ENCODE measurements at regions not wholly inside any gene's neighbourhood (a gene's known extent, or its start where the extent isn't known, plus 50 kb on each side); places are given as distances from the start of the nearest gene placed in this dataset.
"Not testable (repeated sequence)": the region's sequence is repeated elsewhere in the genome, so short reads cannot be mapped to it uniquely, and the experiment has no call there.

DNA sequence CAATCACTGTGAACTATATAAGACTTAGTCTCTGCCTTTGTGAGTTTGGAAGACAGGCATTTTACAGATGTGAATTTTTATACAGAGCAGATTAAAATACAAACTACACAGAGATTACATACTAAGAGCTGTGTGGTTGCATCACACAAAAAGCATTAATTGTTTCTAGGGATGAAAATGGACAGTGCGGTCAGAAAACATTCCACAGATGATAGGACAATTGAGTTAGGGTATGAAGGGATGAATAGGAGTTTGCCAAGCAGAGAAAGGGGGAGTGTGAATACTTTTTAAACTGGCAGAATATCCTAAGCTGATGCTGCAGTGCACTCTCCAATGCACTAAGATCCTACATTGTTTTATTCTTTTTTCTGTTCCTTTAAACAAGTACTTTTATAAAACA is 345.8 kb downstream of the VRK1 start:
- TF ChIP-seq ZNF792 (tag by site-specific recombination; IDR thresholded peaks at IDR 0.05): no peak
- no peak for TF ChIP-seq ZNF350 (tag by site-specific recombination; IDR thresholded peaks at IDR 0.05)
- no peak for TF ChIP-seq ZBTB48 (tag by site-specific recombination; IDR thresholded peaks at IDR 0.05)
- TF ChIP-seq ZFP3 (tag by site-specific recombination; IDR thresholded peaks at IDR 0.05; ENCODE audit: low read depth): peak; percentile 68
- Histone ChIP-seq H3K27ac (ENCODE audit: extremely low read depth, low read depth, low read length) (no peak overlapping the region), H3K36me3 (ENCODE audit: control insufficient read depth in 2 of 2, insufficient read depth in 1 of 2, low read length in 2 of 2) (no peaks in the 10 kb centered on the region), H3K4me1 (ENCODE audit: control insufficient read depth, insufficient read depth, low read length) (no peaks in the 10 kb centered on the region), H3K9me3 (ENCODE audit: control insufficient read depth, insufficient read depth, low read depth, low read length) (no peaks in the 10 kb centered on the region), H3K4me3 (ENCODE audit: low read depth, low read length) (no peak overlapping the region)
- ChIA-PET POLR2A (no interaction called here), CTCF (no interaction called here)

DNA sequence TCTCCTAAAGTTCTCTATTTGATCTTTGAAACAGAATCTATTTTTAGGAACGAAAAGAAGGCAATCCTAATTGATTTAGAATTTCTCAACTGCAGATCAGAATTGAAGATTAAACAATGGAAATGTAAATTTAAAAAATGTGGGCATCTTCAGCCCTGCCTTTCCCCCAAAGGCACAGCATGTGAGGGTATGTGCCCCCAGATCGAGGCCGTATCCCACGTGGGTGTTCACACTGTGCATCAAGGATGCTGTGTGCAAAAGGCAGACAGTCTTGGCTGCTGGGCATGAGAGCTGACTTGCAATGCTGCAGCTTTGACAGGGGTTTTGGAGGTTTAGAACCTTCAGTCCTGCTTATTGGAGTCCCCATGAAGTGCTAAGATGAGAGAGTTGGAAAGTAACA is 346.3 kb downstream of the VRK1 start:
- TF ChIP-seq, protein P1, sequence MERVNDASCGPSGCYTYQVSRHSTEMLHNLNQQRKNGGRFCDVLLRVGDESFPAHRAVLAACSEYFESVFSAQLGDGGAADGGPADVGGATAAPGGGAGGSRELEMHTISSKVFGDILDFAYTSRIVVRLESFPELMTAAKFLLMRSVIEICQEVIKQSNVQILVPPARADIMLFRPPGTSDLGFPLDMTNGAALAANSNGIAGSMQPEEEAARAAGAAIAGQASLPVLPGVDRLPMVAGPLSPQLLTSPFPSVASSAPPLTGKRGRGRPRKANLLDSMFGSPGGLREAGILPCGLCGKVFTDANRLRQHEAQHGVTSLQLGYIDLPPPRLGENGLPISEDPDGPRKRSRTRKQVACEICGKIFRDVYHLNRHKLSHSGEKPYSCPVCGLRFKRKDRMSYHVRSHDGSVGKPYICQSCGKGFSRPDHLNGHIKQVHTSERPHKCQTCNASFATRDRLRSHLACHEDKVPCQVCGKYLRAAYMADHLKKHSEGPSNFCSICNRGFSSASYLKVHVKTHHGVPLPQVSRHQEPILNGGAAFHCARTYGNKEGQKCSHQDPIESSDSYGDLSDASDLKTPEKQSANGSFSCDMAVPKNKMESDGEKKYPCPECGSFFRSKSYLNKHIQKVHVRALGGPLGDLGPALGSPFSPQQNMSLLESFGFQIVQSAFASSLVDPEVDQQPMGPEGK (tag by site-specific recombination; IDR thresholded peaks at IDR 0.05): no peak
- TF ChIP-seq, protein P2, sequence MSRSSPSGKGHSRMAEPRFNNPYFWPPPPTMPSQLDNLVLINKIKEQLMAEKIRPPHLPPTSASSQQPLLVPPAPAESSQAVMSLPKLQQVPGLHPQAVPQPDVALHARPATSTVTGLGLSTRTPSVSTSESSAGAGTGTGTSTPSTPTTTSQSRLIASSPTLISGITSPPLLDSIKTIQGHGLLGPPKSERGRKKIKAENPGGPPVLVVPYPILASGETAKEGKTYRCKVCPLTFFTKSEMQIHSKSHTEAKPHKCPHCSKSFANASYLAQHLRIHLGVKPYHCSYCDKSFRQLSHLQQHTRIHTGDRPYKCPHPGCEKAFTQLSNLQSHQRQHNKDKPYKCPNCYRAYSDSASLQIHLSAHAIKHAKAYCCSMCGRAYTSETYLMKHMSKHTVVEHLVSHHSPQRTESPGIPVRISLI (tag by site-specific recombination; IDR thresholded peaks at IDR 0.05): no peak
- TF ChIP-seq IKZF3 (tag by site-specific recombination; IDR thresholded peaks at IDR 0.05): no peak
- TF ChIP-seq, protein P3, sequence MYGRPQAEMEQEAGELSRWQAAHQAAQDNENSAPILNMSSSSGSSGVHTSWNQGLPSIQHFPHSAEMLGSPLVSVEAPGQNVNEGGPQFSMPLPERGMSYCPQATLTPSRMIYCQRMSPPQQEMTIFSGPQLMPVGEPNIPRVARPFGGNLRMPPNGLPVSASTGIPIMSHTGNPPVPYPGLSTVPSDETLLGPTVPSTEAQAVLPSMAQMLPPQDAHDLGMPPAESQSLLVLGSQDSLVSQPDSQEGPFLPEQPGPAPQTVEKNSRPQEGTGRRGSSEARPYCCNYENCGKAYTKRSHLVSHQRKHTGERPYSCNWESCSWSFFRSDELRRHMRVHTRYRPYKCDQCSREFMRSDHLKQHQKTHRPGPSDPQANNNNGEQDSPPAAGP (tag by site-specific recombination; IDR thresholded peaks at IDR 0.05): no peak
- no peak overlapping the region for H3K27ac ChIP-seq (ENCODE audit: extremely low read depth, low read depth, low read length)
- H3K4me1 ChIP-seq (ENCODE audit: control insufficient read depth, insufficient read depth, low read length): no peaks in the 10 kb centered on the region
- no peaks in the 10 kb centered on the region for H3K36me3 ChIP-seq (ENCODE audit: control insufficient read depth in 2 of 2, insufficient read depth in 1 of 2, low read length in 2 of 2)
- POLR2A ChIA-PET: no interaction called here
- H3K4me3 ChIP-seq (ENCODE audit: low read depth, low read length): no peak overlapping the region
- H3K9me3 ChIP-seq (ENCODE audit: control insufficient read depth, insufficient read depth, low read depth, low read length): no peaks in the 10 kb centered on the region
- CTCF ChIA-PET: interaction anchor here (0.6 kb wide), 1 partner anchor 167 kb away, joined by 3 read pairs; no protein-coding TSS in a partner anchor

DNA sequence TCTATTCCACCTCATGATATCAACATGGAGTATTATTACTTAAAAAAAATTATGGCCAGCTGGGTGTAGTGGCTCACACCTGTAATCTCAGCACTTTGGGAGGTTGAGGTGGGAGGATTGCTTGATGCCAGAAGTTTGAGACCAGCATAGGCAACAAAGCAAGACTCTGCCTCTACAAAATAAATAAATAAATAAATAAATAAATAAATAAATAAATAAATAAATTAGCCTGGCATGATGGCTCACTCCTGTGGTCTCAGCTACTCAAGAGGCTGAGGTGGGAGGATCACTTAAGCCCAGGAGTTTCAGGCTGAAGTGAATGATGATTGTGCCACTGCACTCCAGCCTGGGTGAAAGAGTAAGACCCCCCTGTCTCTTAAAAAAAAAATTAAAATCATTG is 350.8 kb downstream of the VRK1 start:
- CTCF ChIA-PET: not testable (repeated sequence)
- TF ChIP-seq ZBTB21 (tag by site-specific recombination; IDR thresholded peaks at IDR 0.05) (peak; percentile 51; the same call in 1 of the 2 replicates), ZNF664 (tag by site-specific recombination; IDR thresholded peaks at IDR 0.05) (peak; percentile 55; the same call in 1 of the 2 replicates), ZNF394 (tag by site-specific recombination; IDR thresholded peaks at IDR 0.05; ENCODE audit: borderline replicate concordance) (peak; percentile 84), ZNF433 (tag by site-specific recombination; IDR thresholded peaks at IDR 0.05; ENCODE audit: low read depth) (peak; percentile 45; the same call in 1 of the 2 replicates), ZNF202 (tag by site-specific recombination; IDR thresholded peaks at IDR 0.05; ENCODE audit: borderline replicate concordance) (peak; percentile 70; the same call in 1 of the 2 replicates), ZNF138 (tag by site-specific recombination; IDR thresholded peaks at IDR 0.05; ENCODE audit: borderline replicate concordance) (0 out of 2 replicates have a peak, but pooled peaks have one; percentile 49), ZNF629 (tag by site-specific recombination; IDR thresholded peaks at IDR 0.05) (0 out of 2 replicates have a peak, but pooled peaks have one; percentile 22), ZNF266 (tag by site-specific recombination; IDR thresholded peaks at IDR 0.05; ENCODE audit: low read depth) (0 out of 2 replicates have a peak, but pooled peaks have one; percentile 19), ZNF560 (tag by site-specific recombination; IDR thresholded peaks at IDR 0.05; ENCODE audit: borderline replicate concordance) (peak; percentile 37; the same call in 1 of the 2 replicates), ZXDB (tag by site-specific recombination; IDR thresholded peaks at IDR 0.05) (0 out of 2 replicates have a peak, but pooled peaks have one; percentile 28), ZNF426 (tag by site-specific recombination; IDR thresholded peaks at IDR 0.05) (peak; percentile 73), SP3 (tag by site-specific recombination; IDR thresholded peaks at IDR 0.05) (0 out of 2 replicates have a peak, but pooled peaks have one; percentile 27), ZNF140 (tag by site-specific recombination; IDR thresholded peaks at IDR 0.05) (peak; percentile 61; the same call in 1 of the 2 replicates), ZNF623 (tag by site-specific recombination; IDR thresholded peaks at IDR 0.05) (peak; percentile 64)
- TF ChIP-seq, protein P4, sequence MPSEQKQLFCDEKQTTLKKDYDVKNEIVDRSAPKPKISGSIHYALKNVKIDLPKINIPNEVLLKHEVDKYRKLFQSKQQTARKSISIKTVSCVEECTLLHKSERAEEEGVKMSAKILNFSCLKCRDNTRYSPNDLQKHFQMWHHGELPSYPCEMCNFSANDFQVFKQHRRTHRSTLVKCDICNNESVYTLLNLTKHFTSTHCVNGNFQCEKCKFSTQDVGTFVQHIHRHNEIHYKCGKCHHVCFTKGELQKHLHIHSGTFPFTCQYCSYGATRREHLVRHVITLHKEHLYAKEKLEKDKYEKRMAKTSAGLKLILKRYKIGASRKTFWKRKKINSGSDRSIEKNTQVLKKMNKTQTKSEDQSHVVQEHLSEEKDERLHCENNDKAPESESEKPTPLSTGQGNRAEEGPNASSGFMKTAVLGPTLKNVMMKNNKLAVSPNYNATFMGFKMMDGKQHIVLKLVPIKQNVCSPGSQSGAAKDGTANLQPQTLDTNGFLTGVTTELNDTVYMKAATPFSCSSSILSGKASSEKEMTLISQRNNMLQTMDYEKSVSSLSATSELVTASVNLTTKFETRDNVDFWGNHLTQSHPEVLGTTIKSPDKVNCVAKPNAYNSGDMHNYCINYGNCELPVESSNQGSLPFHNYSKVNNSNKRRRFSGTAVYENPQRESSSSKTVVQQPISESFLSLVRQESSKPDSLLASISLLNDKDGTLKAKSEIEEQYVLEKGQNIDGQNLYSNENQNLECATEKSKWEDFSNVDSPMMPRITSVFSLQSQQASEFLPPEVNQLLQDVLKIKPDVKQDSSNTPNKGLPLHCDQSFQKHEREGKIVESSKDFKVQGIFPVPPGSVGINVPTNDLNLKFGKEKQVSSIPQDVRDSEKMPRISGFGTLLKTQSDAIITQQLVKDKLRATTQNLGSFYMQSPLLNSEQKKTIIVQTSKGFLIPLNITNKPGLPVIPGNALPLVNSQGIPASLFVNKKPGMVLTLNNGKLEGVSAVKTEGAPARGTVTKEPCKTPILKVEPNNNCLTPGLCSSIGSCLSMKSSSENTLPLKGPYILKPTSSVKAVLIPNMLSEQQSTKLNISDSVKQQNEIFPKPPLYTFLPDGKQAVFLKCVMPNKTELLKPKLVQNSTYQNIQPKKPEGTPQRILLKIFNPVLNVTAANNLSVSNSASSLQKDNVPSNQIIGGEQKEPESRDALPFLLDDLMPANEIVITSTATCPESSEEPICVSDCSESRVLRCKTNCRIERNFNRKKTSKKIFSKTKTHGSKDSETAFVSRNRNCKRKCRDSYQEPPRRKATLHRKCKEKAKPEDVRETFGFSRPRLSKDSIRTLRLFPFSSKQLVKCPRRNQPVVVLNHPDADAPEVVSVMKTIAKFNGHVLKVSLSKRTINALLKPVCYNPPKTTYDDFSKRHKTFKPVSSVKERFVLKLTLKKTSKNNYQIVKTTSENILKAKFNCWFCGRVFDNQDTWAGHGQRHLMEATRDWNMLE (tag by site-specific recombination; conservative IDR thresholded peaks at IDR 0.05; ENCODE audit: low read depth): peak; percentile 85

More for the DNA sequence above, 350.8 kb downstream of the VRK1 start:
- H3K4me1 ChIP-seq (ENCODE audit: control insufficient read depth, insufficient read depth, low read length); H3K27ac ChIP-seq (ENCODE audit: extremely low read depth, low read depth, low read length); H3K9me3 ChIP-seq (ENCODE audit: control insufficient read depth, insufficient read depth, low read depth, low read length); H3K36me3 ChIP-seq (ENCODE audit: control insufficient read depth in 2 of 2, insufficient read depth in 1 of 2, low read length in 2 of 2); POLR2A ChIA-PET; H3K4me3 ChIP-seq (ENCODE audit: low read depth, low read length): not testable (repeated sequence)
